PFSK-1 (cell line): ENCODE measurements at regions not wholly inside any gene's neighbourhood (a gene's known extent, or its start where the extent isn't known, plus 50 kb on each side); places are given as distances from the start of the nearest gene placed in this dataset.

Source experiments
- POLR2AphosphoS5 ChIP-seq: IDR thresholded peaks from 2 replicates; pipeline ENCODE4 v1.6.1; 2012; ENCODE audit warnings: low read depth, mild to moderate bottlenecking, control low read depth, low read length, moderate library complexity
- TF ChIP-seq, protein P1 (sequence below), 2 experiments: IDR thresholded peaks; 2 replicates each; pipeline versions ENCODE4 v1.6.1 to v1.8.0; 2011 to 2012; ENCODE audit warnings: low read depth in 2 of 2, low read length in 2 of 2, control low read depth in 1 of 2, inconsistent platforms in 1 of 2, mild to moderate bottlenecking in 1 of 2, moderate library complexity in 1 of 2; ENCODE audit not compliant: insufficient read depth in 1 of 2

DNA sequence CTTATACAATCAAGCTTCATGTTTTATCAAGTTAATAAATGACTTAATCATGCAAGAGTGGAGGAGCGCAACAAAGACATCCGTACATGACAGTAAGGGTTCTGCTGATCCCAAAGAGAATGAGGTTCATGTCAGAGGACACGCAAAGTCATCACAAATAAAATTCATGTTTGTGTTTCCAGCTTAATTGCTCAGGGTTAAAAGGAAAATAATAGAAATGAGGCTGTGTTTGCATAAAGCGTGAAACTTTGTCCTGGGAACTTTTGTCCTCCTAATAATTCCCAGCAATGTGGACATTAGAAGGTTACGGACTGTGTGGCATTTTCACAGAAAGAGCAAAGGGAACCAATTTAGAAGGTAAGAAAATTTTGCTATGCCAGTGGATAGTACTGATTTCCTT is 237.3 kb downstream of the INHBA start:
- TF ChIP-seq POLR2AphosphoS5, result no peak
- TF ChIP-seq, protein P1, sequence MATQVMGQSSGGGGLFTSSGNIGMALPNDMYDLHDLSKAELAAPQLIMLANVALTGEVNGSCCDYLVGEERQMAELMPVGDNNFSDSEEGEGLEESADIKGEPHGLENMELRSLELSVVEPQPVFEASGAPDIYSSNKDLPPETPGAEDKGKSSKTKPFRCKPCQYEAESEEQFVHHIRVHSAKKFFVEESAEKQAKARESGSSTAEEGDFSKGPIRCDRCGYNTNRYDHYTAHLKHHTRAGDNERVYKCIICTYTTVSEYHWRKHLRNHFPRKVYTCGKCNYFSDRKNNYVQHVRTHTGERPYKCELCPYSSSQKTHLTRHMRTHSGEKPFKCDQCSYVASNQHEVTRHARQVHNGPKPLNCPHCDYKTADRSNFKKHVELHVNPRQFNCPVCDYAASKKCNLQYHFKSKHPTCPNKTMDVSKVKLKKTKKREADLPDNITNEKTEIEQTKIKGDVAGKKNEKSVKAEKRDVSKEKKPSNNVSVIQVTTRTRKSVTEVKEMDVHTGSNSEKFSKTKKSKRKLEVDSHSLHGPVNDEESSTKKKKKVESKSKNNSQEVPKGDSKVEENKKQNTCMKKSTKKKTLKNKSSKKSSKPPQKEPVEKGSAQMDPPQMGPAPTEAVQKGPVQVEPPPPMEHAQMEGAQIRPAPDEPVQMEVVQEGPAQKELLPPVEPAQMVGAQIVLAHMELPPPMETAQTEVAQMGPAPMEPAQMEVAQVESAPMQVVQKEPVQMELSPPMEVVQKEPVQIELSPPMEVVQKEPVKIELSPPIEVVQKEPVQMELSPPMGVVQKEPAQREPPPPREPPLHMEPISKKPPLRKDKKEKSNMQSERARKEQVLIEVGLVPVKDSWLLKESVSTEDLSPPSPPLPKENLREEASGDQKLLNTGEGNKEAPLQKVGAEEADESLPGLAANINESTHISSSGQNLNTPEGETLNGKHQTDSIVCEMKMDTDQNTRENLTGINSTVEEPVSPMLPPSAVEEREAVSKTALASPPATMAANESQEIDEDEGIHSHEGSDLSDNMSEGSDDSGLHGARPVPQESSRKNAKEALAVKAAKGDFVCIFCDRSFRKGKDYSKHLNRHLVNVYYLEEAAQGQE (IDR thresholded peaks at IDR 0.05; ENCODE audit: insufficient read depth in 1 of 2, low read depth in 2 of 2, low read length in 2 of 2), result no peak
